Myocyte (in vitro differentiated cells): ENCODE measurements at regions not wholly inside any gene's neighbourhood (a gene's known extent, or its start where the extent isn't known, plus 50 kb on each side); places are given as distances from the start of the nearest gene placed in this dataset.

Experiments
- DNase-seq: peaks from one replicate; pipeline ENCODE4 v3.0.0-alpha.2; 2012; ENCODE audit warnings: low read depth

DNA sequence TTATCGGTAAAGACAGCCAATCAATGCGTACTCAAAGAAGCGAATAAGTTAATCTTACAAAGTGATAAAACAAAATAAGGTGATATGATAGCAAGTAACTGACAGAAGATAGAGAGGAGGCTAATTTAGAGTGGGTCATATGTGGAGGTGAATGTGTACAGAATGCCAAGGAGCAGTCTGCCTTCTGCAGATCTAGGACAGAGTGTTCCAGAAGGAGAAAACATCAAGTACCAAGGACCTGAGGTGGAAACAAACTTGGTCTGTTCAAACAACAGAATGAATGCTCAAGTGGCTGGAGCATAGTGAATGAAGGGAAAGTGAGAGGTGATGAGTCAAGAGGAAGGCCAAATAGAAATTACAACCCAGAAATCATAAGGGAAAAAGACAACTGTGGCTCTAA is 170.3 kb upstream of the BMP4 start:
- DNase-seq: no peak

DNA sequence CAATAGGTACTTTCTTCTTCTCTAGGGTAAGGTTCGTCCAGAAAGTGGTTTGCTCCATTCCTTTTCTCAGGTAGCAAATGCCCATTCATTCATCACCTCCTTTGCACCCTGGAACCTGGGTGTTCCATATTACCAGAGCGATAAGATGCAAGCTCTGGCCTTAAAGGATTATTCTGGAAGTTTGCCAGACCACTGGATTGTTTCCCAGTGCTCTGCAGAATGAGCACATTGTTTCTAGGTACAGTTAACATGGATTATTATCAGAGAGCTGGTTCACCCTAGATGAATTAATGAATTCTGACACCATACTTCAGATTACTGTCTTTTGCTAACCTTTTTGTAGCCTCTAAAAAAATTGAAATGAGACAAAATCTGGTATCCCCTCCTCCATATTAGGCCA is 170.9 kb upstream of the BMP4 start:
- DNase-seq: peak; percentile 8

DNA sequence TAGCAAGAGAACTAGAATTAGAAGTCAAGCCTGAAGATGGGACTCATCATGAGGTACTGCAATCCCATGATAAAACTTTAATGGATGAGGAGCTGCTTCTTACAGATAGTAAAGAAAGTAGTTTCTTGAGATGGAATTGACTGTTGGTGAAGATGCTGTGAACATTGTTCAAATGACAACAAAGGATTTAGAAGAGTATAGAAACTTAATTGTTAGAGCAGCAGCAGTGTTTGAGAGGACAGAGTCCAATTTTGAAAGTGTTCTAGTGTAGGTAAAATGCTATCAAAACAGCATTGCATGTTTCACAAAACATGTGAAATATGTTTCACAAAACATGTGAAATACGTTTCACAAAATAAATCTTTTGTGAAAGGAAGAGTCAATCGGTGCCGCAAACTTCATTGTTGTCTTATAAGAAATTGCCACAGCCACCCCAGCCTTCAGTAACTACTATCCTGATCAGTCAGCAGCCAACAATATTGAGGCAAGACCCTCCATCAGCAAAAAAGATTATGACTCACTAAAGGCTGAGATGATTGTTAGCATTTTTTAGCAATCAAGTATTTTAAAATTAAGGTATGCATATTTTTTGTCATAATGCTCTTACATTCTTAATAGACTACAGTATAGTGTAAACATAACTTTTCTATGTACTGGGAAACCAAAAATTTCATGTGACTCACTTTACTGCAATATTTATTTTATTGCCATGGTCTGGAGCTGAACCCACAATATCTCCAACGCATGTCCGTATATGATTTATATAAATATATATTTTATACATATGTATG is 173.4 kb upstream of the BMP4 start:
- no peak for DNase-seq

DNA sequence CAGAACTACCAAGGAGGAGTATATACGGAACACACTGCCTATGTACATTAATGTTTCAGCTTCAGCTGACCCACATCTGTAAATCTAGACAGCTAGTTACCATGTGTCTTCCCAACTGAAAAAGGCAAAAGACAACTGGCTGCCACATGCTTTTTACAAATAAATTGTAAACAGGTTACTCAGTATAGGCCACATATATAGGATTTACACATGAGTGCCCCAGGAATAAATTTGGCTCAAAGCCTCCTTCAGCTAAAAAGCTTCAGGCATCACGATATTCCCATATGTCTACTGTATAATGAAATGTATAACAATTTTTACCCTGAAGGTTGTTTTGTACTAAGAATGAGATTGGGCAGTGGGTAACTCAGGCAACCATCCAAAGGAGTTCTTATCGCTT is 175.9 kb upstream of the BMP4 start:
- DNase-seq: no peak

DNA sequence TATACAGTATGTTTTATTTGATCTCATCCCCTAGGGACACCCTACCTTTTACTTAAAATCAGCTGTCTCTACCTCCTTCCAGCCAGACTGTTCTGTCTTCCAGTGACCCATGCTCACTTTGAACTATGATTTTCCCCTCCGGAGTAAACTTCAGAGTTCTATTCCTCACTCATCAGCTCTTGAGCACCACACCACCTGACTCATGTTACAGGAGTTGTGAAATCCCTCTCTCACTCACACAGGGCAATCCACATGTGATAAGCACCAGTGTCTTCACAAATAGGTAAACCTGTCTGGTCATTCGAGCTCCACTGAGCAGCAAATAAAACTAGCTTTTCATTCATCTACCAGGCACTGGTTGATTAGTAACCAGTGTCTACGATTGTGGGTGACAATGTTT is 177.3 kb upstream of the BMP4 start:
- DNase-seq: no peak

DNA sequence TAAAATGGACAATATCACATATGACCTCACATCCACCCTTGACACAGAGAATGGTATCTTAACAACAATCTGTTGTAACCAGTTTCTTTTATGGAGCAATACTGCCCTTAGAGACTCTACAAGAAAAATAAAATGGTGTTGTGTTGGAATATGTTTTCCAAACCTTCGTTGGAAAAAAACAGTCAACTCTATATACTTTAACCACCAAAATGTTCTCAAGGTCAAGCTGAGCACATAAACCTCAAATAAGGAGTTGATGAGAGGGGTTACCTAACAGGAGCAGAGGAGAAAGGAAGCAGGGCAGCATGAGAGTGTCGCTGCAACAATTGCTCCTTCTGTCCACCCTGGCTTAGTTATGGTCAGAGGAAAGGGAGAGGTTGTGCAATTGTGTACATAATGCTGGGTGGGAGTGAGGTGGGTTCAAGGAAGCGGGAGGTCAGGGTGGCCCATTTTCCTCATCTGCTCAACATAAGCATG is 179.2 kb upstream of the BMP4 start:
- DNase-seq: no peak

DNA sequence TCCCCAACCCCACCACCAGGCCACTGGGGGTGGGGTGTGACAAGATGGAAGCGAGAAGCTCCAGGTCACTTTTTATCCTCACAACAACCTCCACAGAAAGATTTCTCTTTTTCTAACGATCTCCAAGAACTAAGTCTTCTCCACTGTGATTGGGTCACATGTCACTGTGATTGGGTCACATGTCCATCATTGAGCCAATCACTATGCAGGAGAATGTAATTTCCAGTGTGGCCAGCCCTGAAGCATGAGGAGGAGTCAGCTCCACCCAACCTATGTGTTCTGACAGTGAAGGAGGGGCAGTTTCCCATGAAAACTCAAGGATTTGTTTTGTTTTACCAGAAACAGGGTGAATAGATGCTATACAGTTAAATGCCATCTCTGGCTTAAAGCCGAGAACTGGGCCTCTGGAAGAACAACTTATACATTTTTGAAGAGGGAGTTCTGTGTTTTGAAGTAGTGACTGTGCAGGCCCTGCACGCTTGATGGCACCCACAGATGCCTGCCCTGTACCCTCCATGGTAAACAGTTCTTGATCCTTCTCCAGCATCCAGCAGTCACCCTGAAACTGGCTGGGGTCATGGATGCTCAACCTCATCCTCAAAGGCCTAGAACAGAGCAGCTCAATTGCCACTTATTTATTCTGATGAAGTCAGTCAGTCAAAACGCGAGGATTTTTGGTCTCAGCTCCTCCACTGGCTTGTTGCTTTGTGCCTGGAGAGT is 180.4 kb upstream of the BMP4 start:
- no peak for DNase-seq

DNA sequence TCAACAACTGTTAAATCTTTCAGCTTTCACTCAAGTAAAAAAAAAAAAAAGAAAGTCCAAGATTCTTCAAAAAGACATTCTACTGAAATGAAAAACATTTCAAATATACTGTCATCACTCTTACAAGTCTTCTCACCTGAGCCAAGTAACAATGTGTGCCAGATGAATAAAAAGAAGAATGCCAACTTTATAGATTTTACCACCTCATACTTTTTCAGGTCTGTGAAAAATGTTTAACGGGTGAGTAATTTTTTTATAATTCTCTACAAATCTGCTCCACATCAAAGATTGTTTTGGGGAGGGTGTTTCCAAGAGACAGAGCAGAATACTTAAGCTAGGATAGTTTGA is 181.0 kb upstream of the BMP4 start:
- DNase-seq: no peak

DNA sequence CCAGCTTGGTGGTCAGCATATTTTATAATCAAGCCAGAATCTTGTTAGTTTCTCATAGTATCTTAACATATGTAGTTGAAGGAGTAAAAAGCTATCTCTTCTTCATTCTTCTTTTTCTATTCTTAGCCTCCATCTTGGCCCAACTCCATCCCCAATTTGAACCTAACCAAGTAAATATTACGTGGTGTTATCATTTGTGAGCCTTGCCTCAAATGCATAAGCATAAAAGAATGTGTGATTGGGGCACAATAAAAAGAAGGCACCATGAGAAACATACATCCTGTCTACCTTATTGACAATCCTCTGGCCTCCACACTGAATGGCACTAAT is 181.4 kb upstream of the BMP4 start:
- no peak for DNase-seq

DNA sequence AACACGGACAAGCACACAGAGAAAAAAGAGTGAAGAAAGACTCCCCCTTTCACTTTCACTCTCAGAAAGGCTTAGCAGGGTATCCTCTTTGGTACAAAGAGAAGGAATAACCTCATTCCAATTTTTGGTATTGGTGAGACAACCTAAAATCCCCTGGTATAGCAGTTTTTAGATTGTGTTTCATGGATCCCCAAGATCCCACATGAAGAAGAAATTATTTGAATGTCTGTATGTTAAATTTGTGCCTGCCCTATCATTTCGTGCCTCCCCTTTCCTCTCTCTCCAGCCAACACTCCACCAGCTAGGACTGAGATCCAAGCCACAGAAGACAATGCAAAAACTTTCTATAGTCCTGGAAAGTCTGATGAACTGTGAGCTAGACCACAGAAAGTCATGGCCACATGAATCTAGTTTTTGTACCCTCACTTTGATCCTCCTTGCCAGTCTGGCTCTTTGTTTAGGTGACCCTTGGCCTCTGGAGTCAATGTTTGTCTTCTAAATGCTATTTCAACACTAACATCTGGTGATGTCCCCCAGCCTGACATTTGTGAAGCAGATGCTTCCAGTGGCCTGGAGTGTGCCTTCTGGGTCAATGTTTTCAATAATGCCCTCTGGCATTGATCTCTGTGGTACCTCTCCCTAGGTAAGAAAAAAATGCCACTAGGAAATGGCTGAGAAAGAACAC is 181.9 kb upstream of the BMP4 start:
- DNase-seq: no peak

DNA sequence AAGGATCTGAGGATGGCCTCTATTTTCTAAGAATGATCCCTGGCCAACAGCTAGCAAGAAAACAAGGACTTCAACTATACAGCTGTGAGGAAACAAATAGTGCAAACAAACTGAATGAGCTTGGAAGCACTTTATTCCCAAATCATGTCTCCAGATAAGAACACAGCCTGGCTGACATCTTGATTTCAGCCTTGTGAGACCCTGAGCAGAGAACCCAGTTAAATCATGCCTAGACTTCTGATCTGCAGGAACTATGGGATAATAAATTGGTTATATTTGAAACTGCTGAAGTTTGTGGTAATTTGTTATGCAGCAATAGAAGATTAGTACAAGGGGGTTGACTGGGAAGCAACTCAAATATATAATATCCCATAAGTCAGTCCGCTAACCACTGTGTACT is 183.9 kb upstream of the BMP4 start:
- DNase-seq: no peak

DNA sequence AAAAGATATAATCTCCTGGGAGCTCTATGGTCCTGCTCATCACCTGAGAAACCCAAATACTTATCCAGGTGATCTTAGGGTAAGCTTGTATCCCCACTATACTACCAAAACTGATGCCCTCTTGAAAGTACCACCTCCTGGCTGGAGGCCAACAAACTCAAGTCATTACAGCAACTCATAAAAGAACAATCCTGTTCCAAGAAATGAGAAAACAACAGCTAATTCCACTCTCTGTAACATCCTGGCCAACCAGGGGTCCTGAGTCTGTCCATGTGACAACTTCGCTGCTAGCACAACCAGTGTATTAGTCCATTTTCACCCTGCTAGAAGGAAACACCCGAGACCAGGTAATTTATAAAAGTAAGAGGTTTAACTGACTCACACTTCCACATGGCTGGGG is 190.0 kb upstream of the BMP4 start:
- no peak for DNase-seq

DNA sequence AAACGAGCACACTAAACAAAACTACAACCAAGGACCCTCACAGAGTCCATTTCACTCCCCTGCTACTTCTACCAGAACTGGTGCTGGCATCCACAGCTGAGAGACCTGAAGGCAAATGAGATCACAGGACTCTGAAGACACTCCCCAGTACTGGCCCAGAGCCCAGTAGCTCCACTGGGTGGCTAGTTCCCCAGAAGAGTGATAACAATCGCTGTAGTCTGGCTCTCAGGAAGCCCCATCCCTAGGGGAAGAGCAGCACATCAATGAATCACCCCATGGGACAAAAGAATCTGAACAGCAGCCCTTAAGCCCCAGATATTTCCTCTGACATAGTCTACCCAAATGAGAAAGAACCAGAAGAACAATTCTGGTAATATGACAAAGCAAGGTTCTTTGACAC is 190.7 kb upstream of the BMP4 start:
- DNase-seq: no peak

DNA sequence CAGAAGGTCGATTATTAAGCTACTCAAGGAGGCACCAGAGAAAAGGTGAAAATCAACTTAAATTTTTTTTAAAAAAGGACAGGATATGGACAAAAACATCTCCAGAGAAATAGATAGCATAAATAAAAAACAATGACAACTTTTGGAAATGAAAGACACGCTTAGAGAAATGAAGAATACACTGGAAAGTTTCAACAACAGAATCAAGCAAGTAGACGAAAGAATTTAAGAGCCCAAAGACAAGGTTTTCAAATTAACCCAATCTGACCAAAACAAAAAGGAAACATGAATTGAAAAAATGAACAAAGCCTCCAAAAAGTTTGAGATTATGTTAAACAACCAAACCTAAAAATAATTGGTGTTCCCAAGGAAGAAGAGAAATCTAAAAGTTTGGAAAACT is 191.1 kb upstream of the BMP4 start:
- no peak for DNase-seq

DNA sequence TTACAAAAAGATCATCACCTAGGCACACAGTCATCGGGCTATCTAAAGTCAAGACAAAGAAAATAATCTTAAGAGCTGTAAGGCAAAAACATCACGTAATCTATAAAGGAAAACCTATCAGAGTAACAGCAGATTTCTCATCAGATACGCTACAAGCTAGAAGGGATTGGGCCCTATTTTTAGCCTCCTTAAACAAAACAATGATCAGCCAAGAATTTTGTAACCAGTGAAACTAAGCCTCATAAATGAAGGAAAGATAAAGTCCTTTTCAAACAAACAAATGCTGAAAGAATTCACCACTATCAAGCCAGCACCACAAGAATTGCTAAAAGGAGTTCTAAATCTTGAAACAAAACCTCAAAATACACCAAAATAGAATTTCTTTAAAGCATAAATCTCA is 191.6 kb upstream of the BMP4 start:
- DNase-seq: no peak

DNA sequence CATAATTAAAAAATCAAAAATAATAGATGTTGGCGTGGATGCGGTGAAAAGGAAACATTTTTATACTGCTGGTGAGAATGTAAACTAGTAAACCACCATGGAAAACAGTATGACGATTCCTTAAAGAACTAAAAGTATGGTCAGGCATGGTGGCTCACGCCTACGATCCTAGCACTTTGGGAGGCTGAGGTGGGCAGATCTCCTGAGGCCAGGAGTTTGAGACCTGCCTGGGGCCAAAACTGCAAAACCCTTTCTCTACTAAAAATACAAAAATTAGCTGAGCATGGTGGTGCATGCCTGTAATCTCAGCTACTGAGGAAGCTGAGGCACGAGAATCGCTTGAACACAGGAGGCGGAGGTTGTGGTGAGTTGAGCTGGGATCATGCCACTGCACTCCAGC is 195.7 kb upstream of the BMP4 start:
- DNase-seq: no peak

DNA sequence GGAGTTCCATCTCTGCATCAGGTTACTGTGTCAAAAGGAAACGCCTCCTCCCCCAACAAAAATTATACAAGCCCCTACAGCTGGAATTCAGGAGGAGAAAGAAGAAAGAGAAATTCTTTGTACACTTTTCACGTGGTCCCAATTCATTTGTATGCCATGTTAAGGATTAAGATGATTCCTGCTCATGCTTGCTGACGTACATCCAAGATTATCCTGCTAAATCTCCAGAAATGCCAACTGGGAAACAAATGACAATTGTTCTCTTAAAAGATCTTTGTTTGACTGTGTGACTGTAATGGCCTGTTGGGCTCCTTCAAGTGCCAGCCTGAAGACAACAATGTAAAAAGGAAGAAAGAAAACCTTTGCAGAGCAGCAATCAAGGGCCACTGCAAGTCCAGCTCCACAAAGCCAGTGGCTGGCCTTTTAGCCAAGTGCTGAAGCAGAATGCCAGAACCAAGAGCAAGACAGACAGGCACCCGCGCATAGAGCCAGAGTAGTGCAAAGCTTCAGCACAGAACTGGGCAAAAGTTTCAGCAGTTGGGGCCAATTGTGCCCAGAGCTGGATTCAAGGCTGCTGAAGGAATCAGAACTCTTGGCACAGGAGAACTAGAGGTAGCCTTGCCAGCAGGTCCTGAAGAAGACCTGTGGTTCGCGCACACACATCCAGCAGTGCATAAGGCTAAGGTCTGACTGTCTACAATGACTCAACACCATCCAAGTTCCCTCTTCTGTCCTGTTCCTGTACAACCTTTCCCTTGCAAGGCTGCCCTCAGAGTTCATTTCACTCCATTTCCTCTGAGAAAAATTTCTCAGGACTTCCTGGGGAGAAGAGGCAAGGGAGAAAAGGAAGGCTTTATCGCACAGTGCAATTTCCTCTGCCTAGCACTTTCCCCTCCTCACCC is 209.7 kb upstream of the BMP4 start:
- no peak for DNase-seq

DNA sequence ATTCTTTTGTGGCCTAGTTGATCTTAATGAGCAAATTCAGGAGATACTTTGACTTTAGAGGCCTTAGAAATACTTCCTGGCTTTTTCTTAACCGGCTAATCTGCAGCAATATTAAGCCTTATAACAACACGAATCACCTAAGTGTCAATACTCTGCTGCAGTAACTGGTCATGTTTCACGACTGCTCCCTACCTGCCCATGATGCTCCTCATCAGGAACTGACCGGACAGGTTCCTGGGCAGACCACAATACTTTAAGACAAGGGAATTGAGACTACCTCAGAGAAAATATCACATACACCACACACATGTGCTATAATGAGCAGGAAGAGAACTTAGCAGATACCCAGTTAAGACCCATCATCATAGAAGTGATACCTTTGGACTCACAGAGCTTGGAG is 211.9 kb upstream of the BMP4 start:
- DNase-seq: no peak

DNA sequence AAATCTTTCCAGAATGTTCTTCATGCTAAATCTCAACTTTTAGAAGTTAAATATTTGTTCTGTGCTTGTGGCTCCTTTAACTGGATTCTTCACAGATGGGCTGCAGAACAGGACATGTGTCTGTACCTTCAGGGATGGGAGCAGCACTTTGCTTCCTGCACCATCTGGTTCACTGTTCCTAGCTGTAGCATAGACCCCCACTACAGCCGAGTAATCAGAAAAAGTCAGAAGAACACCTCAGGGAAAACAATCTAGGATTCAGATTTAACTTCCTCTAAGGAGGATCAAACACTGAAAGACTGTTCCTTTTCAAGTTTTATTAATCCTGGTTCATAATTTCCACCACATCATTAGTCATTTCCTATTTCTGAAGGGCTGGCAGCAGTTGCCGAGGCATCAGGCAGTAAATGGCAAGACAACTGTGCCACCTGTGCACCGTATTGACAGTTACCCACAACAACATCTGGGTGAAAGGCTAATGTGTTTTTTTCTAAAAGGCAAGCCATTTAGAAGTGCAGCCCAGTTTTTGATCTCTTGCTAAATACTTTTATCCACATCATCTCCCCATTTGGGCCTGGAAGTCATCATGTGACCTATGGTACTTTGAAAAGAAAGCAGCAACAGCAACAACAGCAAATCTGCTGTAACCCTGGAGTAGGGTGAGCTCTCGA is 212.8 kb upstream of the BMP4 start:
- DNase-seq: peak; percentile 80

DNA sequence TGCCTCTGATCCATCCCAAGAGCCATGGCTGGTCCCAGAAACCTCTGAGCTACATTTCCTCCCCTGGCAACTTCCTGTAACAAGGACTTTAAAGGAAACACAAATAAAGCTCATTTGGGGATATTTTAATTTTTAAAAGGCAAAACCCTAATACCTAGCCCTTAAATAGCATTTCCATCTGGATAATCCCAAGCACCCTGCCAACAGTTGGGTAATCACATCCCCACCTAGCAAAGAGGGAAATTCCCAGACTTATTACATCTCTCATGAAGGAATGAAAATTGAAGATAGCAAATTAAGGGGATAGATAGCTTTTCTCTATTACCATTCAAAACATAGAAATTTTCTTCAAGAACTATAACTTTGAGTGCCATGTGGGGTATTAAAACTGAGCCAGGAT is 213.7 kb upstream of the BMP4 start:
- no peak for DNase-seq

DNA sequence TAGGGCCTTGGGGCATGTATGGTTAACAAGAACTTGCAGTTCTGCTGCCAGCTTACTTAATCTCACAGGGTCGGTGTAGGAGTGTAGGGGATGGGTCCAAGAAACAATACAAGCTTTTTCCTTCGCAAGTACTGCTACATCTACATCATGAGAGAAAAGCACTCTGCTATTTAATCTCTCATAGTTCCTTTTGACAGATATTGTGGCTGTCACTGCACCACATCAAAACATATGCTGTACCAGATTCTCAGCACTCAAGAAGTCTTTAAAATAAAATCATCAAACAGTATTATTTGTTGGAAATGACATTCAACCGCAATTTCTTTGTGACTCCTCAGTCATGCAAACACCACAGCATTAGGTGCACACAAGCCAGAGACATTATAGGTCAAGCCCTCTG is 215.5 kb upstream of the BMP4 start:
- DNase-seq: no peak
